ENCODE measurements at regions not wholly inside any gene's neighbourhood (a gene's known extent, or its start where the extent isn't known, plus 50 kb on each side); places are given as distances from the start of the nearest gene placed in this dataset.
"Not testable (repeated sequence)": the region's sequence is repeated elsewhere in the genome, so short reads cannot be mapped to it uniquely, and the experiment has no call there.

DNA sequence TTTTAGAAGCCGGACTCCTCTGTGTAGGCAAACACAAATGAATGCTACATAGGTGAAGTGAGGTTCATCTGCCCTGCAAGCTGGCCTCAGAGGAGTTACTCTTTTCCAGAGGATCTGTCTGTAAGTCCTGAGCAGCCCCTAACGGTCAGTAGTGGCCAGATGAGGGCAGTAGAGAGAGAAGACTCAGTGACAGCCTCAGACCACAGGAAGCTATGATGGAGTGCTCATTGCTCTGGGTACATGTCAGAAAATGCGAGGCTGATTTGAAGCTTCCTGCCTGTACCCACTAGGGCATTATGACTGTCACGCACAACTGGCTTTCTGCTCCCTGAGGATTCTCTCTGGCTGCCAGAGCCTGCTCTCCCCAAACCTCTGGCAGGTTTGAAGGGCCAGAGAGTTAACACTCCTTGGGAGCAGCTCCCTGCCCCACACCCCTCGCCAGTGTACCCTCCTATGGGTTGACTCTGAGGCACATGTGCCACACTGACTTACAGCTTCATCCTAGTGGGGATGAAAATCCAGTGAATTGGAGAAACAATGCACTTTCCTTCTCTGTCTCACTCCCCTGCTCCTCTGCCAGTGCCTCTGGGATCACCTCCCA lies 141.5 kb downstream of the GABRG2 start:
- DNase-seq (ENCODE audit: low read depth) = no peak

- DNase-seq (ENCODE audit: low read depth) = no peak
These were observed 147.0 kb downstream of the GABRG2 start for GRCh38 chr5:162214551-162214950.

GRCh38 chr5:162217037-162217436 lies 149.5 kb downstream of the GABRG2 start:
- DNase-seq (ENCODE audit: low read depth) = no peak

- no peak for DNase-seq (ENCODE audit: low read depth)
These were observed 154.3 kb downstream of the GABRG2 start for GRCh38 chr5:162221910-162222309.

DNA sequence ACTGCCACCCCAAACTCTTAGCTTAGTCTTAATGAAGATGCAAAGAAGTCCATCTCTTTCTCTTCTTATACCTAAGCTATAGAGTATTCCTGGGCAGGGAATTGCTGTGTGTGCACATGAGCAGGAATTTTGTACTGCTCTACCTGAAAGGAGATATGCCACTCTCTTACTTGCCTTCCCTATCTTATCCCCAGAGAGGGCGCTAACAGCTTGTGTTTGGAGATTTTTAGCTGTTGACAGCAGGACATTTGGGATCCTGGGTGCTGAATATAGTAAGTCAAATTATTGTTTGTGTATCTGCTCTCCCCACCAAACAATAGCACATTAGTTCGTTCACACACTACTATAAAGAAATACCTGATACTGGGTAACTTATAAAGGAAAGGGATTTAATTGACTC lies 159.5 kb downstream of the GABRG2 start:
- DNase-seq (ENCODE audit: low read depth) = no peak

DNA sequence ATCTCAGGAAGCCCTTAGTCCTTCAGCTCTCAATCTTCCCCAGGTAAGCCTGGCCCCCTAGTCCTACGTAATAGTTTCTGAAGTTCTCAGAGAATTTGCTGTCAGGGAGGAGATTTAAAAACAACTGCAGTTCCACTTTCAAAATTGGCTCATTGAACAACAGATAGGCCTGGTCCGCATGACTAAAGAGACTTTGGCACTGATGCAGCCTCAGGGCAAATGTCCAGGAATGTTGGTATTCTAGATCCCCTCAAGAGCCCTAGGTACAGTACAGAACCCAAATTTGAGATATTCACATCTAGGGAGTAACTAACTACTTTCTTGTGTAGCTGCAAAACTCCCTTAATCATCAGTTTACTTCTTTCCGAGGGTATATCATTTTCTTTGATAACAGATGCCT lies 162.8 kb downstream of the GABRG2 start:
- no peak for DNase-seq (ENCODE audit: low read depth)

GRCh38 chr5:162231522-162231921 lies 163.9 kb downstream of the GABRG2 start:
- DNase-seq (ENCODE audit: low read depth) = no peak

- DNase-seq (ENCODE audit: low read depth) = no peak
These were observed 173.2 kb downstream of the GABRG2 start for GRCh38 chr5:162240734-162241133.

DNA sequence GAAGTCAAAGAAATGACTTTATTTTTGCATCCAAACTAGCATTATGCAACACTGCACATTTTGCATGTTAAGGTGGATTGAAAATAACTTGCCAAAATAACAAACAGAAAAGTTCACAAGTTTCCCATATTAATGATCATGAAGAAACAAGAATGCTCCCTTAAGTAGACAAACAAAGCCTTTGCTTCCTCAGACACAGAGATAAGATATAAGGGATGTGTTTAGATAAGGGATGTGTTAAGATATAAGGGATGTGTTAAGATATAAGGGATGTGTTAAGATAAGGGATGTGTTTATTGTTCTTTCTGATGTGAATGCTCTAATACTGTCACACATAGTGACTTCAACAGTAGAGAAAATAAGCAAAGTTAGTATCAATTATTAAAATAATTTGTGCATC lies 174.8 kb downstream of the GABRG2 start:
- DNase-seq (ENCODE audit: low read depth) = no peak

- DNase-seq (ENCODE audit: low read depth) = no peak
These were observed 176.1 kb downstream of the GABRG2 start for GRCh38 chr5:162243651-162244050.

GRCh38 chr5:162248107-162248713 lies 180.6 kb downstream of the GABRG2 start:
- no peak for DNase-seq (ENCODE audit: low read depth)

DNA sequence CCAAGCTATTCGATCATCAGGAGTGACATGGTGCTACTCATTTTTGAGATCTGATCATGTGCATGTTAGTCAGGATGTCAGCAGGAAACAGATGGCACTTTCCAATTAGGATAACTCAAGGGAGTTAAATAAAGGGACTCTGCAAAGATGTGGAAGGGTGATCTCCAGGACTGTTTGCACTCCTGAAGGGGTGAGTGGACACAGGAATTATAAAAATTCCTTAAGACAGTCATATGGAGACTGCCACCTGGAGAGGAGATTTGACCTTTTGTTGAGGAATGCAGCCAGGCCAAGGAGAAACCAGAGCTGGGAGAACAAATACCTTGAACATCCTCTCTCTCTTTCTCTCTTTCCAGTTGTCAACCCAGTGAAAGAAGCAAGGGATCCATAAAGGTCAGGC lies 189.1 kb downstream of the GABRG2 start:
- no peak for DNase-seq (ENCODE audit: low read depth)

- no peak for DNase-seq (ENCODE audit: low read depth)
These were observed 201.3 kb downstream of the GABRG2 start for GRCh38 chr5:162268694-162269481.

GRCh38 chr5:162272417-162272816 lies 204.8 kb downstream of the GABRG2 start:
- no peak for DNase-seq (ENCODE audit: low read depth)

GRCh38 chr5:162274679-162275078 lies 207.1 kb downstream of the GABRG2 start:
- DNase-seq (ENCODE audit: low read depth) = no peak

GRCh38 chr5:162275387-162275786 lies 207.8 kb downstream of the GABRG2 start:
- not testable (repeated sequence) for DNase-seq (ENCODE audit: low read depth)

- no peak for DNase-seq (ENCODE audit: low read depth)
These were observed 214.6 kb downstream of the GABRG2 start for GRCh38 chr5:162282191-162282590.

GRCh38 chr5:162283609-162284008 lies 216.0 kb downstream of the GABRG2 start:
- DNase-seq (ENCODE audit: low read depth) = no peak

GRCh38 chr5:162288647-162289296 lies 221.2 kb downstream of the GABRG2 start:
- DNase-seq (ENCODE audit: low read depth) = no peak

GRCh38 chr5:162289489-162289888 lies 221.9 kb downstream of the GABRG2 start:
- DNase-seq (ENCODE audit: low read depth) = no peak

GRCh38 chr5:162299793-162300192 lies 232.2 kb downstream of the GABRG2 start:
- DNase-seq (ENCODE audit: low read depth) = no peak

- no peak for DNase-seq (ENCODE audit: low read depth)
These were observed 233.8 kb downstream of the GABRG2 start for GRCh38 chr5:162301356-162301755.

- no peak for DNase-seq (ENCODE audit: low read depth)
These were observed 255.9 kb downstream of the GABRG2 start for GRCh38 chr5:162323466-162323865.
